GM18907 (cell line): ENCODE measurements at regions not wholly inside any gene's neighbourhood (a gene's known extent, or its start where the extent isn't known, plus 50 kb on each side); places are given as distances from the start of the nearest gene placed in this dataset.

Experiments used
- ATAC-seq: cut with Tn5 transposase; IDR thresholded peaks from one replicate; pipeline ENCODE4 v1.9.1; 2021; ENCODE audit warnings: mild to moderate bottlenecking, moderate library complexity; ENCODE audit not compliant: unreplicated experiment

DNA sequence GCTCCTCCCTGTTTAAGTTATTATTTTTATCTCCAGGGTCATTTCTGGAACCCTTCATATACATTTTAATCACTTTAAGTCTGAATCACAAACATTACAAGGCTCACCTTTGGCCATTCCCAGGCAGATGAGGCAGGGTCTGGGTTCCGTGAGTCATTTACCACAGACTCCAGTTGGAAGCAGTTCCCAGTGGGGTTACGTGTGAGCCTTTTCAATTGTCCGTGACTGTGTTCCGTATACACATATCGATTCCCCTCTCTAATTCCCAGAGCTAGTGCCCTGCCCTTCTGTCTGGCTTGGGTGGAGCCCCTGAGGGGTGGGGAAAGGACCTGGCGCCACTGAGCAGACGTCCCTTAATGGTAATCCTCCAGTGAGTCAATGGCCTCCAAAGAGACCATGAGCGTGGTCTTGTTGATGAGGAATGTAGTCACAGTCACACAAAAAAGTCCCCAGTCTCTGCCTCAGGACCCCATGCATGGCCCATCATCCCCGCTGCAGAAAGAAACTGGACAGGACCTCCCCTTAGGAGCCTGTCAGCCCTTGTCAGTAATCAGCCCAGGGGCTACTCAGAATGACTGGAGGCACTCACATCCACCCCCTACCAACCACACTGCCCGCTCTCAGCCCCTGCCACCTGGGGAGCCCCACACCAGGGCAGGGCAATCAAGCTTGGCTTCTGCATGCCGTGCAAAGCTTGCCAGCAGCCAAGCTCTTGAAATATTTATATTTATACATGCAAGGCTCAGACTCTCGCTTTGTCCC lies 144.4 kb downstream of the ZIC5 start:
- ATAC-seq, result no peak

- ATAC-seq, result no peak
Measured at GRCh38 chr13:99823961-99824360, 147.6 kb downstream of the ZIC5 start.

- ATAC-seq, result no peak
Measured at GRCh38 chr13:99822820-99823219, 148.7 kb downstream of the ZIC5 start.

DNA sequence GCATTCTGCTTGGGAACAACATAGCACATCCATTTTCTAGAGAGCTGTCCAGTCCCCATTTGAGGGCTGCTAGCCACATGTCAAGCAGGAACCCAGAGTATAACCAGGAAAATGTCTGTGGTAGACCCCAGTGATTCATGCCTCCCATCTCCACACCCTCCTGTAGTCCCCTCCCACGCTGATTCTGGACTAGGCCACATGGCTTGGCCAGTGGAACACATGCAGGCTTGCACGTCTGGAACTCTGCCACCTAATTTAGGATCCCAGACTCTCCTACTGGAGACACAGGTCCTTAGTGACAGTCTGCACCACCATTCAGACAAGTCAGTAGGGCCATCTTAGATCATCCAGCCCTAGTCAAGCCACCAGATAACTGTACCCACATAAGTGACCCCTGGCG lies 149.8 kb downstream of the ZIC5 start:
- no peak for ATAC-seq

DNA sequence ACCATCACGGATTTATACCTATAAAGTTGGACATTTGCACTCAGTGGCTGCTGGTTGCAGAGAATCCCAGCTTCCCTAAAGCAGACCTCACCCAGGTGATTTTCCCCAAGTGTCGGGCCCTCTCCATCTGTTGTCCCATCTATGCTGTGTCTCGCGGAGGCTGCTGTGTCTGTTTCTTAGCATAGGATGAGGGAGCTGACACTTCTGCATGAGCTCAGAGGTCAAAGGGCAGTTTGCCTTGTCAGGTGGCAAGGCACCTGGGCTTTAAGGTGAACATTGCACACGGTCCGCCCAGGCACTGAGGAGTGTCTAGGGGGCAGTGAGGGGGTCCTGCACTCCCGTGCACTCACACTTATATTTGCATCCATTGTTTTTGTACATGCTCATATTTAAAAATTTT lies 151.6 kb downstream of the ZIC5 start:
- no peak for ATAC-seq

DNA sequence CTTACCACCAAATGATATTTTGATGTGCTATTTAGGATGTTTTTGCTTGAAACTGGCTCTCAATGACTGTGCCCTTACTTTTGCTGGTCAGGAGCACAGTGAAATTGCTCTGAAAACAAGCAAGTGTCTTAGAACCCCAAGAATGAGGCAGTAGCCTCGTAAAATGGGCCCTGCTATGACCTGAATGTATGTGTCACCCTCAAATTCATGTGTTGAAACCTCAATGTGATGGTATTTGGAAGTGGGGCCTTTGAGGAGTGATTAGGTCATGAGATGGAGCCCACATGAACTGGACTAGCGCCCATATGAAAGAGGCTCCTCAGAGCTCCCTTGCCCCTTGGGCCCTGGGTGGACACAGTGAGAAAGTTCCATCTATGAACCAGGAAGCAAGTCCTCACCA lies 155.2 kb downstream of the ZIC5 start:
- no peak for ATAC-seq

- ATAC-seq, result no peak
Measured at GRCh38 chr13:99813336-99814095, 158.1 kb downstream of the ZIC5 start.

DNA sequence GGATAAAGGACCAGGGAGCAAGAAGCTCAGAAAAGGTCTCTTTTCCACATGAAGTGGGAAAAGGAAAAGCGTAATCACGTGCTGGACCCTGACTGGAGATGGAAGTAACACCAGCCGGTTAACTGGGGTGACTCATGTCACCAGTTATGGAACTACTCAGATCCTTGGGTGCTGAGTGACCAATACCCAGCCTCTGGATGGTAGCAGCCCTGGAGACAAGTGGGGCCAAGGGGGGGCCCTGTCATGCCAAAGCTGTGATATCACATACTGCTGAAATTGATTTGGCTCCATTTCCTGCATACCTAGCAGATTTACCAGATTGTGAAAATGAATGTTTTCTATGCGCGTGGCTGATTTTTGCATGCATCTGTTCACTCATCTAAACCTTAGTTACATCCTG lies 158.9 kb downstream of the ZIC5 start:
- no peak for ATAC-seq

- ATAC-seq, result no peak
Measured at GRCh38 chr13:99811067-99811700, 160.4 kb downstream of the ZIC5 start.

DNA sequence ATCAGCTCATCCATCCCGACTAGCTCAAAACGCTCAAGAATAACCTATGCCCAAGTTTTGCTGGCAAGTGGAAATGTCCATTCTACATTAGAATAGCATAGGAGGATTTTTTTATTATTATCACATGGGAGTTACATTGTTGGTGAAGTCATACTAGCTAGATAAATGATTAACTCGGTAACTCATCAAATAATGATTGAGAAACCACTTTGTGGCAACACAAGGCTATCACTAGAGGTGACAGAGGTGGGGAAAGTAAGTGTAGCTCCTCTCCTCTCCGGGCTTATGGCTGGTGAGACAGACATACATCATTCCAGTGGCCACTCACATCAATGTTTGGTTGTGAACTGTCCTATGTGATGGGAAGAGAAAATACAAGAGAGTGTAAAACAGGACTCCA lies 161.6 kb downstream of the ZIC5 start:
- ATAC-seq, result no peak

- no peak for ATAC-seq
Measured at GRCh38 chr13:99809496-99809895, 162.1 kb downstream of the ZIC5 start.

- no peak for ATAC-seq
Measured at GRCh38 chr13:99808786-99809185, 162.8 kb downstream of the ZIC5 start.

DNA sequence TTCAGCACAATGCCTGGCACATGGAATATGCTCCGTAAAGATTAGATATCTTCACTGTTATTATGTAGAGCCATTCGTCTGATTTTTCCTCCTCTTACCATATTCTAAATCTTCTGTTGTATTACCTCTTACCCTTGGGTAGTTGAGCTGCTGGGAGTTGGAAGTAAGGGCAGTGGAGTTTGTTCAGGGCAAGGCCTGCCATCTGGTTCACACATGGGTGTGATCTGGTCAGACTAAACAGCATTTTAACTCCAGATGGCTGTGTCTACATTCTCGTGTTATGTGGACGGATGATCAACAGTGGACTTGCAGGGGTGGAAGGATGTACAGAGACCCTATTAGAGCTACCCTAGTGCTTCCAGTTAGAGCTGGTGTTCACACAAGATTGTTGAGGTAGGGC lies 164.9 kb downstream of the ZIC5 start:
- ATAC-seq, result no peak

GRCh38 chr13:99805361-99805760 lies 166.2 kb downstream of the ZIC5 start:
- ATAC-seq, result no peak

- no peak for ATAC-seq
Measured at GRCh38 chr13:99803141-99803540, 168.4 kb downstream of the ZIC5 start.

DNA sequence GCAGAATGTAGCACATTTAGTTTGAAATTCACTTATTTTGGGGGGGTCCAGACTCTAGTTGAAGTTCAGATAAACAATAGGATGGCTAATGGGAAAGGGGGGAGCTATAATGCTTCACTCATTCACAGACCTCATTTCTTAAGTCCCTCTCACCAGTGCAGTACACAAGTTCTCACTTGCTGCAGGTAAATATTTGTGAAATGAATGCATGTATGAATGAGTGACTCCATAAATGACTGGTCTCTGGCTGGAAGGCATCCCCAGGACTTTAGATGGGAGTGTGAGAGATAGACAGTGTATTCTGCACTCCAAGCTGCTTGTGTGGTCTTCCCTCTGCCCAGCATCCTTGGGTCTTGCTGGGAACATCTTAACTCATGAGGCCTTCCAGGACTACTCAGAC lies 169.2 kb downstream of the ZIC5 start:
- no peak for ATAC-seq

DNA sequence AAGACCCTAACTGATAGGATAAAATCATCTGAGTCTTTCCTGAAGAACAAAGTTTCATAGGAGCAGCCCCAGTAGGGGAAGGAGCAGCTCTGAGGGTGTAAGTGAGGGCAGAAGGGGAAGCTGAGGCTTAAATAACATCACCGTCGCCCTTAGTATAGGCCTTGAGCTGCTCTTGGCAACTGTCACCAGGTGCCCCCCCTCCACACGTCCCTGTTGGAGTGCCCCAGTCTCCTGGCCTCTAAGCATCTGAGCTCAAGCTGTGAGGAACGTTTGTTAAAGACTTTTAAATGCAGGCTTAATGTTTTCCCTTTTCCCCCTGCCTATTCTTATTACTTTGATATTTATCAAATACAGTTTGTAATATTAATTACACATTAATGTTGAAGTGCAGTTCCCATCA lies 170.6 kb downstream of the ZIC5 start:
- ATAC-seq, result no peak

DNA sequence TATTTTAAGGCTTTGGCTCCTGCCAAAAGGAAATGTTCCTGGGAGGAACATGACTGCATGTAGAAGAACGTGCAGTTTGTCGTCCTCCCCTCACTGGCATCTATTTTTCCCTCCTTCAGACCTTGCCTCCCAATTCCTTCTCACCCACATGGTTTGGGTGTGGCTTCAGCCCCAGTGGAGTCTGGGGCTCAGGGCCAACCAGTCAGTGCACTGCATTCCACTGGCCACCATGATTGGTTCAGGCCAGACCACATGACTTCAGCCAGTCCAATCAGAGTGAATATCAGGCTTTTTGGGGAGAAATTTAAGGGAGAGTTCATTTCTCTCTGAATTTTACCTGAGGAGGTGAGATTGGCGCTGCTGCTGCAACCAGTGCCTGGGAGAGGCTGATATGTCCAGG lies 171.6 kb downstream of the ZIC5 start:
- no peak for ATAC-seq

GRCh38 chr13:99798756-99799155 lies 172.8 kb downstream of the ZIC5 start:
- ATAC-seq, result no peak

DNA sequence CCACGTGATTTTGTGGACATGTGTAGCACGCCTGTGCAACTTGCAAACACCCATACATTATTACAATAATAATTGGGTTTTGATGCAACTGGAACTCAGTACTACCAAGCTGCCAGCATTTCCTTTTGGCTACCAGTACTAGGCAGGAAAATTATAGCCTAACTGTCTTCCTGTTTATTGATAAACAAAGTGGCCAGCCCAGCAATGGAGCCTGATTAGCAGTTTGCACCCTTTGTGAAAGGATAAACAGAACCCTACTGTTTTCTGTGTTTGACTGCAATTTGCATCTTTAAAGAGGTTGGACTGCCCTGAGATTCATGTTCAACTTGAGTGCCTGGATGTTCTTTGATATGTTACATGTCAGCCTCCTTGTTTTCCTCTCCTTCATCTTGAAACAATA lies 173.9 kb downstream of the ZIC5 start:
- ATAC-seq, result no peak

DNA sequence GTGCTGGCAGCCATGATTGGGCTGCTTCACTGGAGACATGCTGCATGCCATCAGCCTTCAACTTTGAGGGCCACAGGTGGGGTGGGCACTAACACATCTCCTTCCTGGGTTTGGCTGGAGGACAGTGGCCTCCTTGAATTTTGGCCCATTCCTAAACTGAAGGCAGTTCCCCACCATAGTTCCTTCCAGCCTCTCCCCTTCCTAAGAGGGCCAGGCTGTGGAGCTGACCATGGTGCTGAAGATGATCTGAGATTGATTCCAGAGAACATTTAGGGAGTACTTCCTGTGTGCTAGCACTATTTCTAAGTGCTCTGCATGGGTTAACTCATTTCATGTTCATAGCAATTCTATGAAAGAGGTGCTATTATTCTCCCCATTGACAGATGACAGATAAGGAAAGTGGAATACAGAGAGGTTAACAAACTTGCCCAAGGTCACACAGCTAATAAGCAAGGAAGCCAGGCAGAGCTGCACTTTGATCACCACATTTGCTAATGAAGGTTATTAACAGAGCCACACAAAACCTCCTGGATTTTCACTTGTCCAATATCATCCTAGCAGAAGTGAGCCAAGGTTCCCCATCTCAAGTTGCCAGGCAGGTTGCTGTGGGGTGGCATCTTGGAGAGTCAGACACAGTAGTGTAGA lies 175.3 kb downstream of the ZIC5 start:
- ATAC-seq, result no peak
